Activated naive CD4-positive, alpha-beta T cell treated with anti-CD3 and anti-CD28 coated beads, Interleukin-2, amount 50 U/mL, for 24 hours (primary cell): ENCODE measurements at regions not wholly inside any gene's neighbourhood (a gene's known extent, or its start where the extent isn't known, plus 50 kb on each side); places are given as distances from the start of the nearest gene placed in this dataset.

Experiments
- H3K27ac Mint-ChIP-seq: one replicate; pipeline ENCODE4 v1.8.0; 2021; ENCODE audit warnings: mild to moderate bottlenecking, mixed read lengths
- H3K27me3 Mint-ChIP-seq: one replicate; pipeline ENCODE4 v1.8.0; 2021; ENCODE audit warnings: mixed read lengths
- H3K36me3 Mint-ChIP-seq: one replicate; pipeline ENCODE4 v1.8.0; 2021; ENCODE audit warnings: mixed read lengths
- H3K4me1 Mint-ChIP-seq: one replicate; pipeline ENCODE4 v1.8.0; 2021; ENCODE audit warnings: mixed read lengths
- H3K4me3 Mint-ChIP-seq: one replicate; pipeline ENCODE4 v1.8.0; 2021; ENCODE audit warnings: mild to moderate bottlenecking, mixed read lengths
- H3K9me3 Mint-ChIP-seq: one replicate; pipeline ENCODE4 v1.8.0; 2021; ENCODE audit warnings: mixed read lengths

DNA sequence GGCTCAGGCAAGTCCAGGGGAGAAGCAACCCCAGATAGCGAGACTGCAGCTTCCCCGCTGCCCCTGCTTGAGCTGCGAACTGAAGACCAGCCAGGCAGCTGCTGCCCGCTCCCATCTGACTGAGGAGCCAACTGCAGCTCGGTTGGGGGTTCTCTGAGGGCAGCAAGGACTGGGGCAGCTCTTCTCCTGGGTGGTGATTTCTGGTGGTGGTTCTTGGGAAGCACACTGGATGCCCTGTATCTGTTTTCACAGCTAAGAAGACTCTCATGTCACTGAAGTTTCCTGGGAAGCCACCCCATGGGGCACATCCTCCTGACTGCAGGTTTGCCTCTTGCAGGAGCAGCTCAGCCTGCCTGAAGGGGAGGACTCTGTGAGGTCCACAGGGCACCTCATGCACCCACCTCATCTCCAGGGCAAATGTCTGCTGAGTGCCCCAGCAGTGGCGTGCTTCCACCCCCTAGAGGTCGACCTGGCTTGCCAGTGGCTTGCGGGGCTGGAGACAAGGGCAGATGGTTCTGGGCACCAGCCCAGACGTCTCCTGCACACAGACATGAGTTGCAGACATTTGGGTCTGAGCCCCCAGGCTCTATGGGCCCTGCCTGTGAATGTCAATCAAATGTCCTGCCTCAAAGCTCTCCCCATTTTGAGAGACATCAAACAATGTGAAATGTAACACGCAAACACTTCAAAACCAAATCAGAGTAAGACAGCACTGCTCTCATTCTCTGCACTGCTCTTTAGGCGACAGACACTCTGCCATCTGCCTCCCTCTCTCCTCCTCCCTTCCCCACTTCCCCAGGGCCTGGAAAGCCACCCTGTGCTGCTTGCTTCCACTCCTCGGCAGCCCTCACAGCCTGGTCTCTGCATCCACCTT, 800.9 kb downstream of the BRD1 start:
- H3K27ac Mint-ChIP-seq: no peak overlapping the region
- no peaks in the 10 kb centered on the region for H3K4me1 Mint-ChIP-seq
- H3K36me3 Mint-ChIP-seq: no peaks in the 10 kb centered on the region
- no peak overlapping the region for H3K4me3 Mint-ChIP-seq
- no peaks in the 10 kb centered on the region for H3K9me3 Mint-ChIP-seq
- H3K27me3 Mint-ChIP-seq: peaks cover 3% of the 10 kb centered on the region

DNA sequence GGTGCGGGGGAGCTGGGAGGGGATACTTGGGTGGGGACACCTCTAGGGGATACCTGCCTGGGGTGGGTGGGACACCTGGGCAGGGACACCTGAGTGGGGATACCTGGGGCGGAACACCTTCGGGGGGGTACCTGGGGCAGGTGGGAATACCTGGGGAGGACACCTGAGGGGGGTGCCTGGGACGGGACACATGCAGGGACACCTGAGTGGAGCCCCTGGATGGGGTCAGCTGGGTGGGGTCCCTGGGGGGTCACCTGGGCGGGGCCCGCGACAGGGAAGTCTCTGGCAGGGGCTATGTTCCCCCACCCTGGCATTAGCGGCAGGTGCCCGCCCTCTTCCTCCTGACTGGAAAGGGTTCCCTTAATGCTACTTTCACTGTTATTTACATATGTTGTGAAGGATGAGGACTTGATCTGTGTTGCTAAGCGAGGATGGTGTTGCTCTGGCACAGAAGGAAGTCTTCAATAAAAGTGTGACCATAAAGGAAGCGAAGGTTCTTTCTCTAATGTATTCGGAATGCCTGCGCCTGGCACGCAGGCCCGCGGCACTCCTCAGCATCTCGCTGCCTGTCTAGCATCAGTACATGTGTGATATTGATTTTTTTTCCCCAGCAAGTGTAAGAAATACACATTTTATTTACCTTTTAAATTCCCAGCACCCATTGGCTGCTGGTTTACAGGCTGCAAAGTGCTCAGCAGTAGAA, 801.7 kb downstream of the BRD1 start:
- Mint-ChIP-seq H3K36me3 (no peaks in the 10 kb centered on the region), H3K4me1 (no peaks in the 10 kb centered on the region), H3K4me3 (no peak overlapping the region), H3K27me3 (peaks cover 1% of the 10 kb centered on the region), H3K27ac (no peak overlapping the region), H3K9me3 (no peaks in the 10 kb centered on the region)

DNA sequence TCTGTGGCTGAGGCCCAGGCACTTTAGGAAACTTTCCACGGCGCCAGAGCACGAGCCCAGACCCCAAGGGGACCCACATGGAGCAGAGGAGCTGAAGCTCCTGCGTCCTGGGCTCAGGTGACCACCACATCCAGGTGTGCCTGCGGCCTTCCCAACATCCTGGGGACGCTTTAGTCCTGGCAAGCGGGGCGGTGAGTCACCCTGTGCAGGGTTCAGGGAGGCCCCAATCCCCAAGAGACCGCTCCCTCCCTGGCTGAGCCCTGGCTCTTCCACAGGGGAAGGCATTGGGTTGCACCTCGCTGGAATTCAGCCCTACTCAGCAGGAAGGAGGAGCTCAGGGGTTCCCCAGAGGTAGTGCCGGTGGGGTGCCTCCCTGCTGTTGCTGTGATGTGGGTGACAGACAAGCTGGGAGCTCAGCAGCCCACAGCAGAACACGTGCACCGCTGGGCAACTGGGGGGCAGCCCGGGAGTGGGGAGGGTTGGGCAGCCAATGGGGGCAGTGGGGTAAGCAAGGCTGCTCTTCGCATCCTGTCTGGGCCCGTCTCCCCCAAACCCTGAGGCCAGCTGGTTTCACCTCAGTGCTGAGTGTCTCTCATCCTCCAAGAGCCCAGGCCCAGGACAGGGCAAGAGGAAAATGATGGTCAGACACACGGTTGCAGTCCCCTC, 802.8 kb downstream of the BRD1 start:
- no peak overlapping the region for H3K27ac Mint-ChIP-seq
- H3K4me1 Mint-ChIP-seq: no peaks in the 10 kb centered on the region
- H3K9me3 Mint-ChIP-seq: no peaks in the 10 kb centered on the region
- H3K4me3 Mint-ChIP-seq: no peak overlapping the region
- peaks cover 1% of the 10 kb centered on the region for H3K27me3 Mint-ChIP-seq
- no peaks in the 10 kb centered on the region for H3K36me3 Mint-ChIP-seq

DNA sequence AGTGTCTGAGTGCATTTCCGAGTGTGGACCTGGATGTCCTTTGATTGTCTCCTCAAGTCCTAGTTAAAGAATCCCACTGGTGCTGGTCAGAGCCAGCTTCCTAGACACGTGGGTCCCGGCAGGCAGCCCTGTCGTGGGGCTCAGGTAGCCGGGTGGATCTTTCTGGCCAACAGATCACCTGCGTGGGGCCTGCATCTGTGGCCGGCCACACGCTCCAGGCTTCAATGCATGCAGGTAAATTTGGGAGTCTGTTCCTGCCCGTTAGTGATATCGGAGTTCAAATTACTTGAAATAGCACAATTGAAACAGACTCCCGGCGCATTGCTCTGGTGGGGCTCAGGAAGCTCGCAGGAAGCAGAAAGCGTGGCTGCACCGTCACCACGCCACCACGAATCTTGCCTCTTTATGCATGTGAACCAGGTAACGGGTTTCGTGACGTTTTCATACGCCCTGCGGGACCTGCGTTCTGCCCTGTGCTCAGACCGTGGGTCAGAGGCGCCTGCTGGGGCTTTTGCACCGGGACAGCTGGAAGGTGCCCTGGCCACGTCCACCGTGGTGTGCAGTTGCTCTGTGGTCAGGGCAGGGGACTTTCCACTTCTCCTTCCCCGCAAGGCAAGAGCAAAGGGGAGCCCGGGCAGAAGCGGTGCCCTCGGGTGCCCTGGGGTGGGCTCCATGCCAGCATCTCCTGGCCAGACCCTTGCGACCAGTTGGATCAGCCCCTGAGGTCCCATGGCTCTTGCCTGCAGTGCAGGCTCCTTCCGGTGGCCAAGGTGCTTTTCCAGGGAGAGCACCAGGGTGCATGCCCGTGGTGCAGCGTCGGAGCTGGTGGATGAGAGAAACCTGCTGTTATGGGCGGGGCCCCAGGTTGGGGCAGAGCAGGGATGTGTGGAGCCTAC, 803.5 kb downstream of the BRD1 start:
- Mint-ChIP-seq H3K4me3 (no peak overlapping the region), H3K27me3 (peaks cover 1% of the 10 kb centered on the region), H3K4me1 (no peaks in the 10 kb centered on the region), H3K36me3 (no peaks in the 10 kb centered on the region), H3K9me3 (no peaks in the 10 kb centered on the region), H3K27ac (no peak overlapping the region)

DNA sequence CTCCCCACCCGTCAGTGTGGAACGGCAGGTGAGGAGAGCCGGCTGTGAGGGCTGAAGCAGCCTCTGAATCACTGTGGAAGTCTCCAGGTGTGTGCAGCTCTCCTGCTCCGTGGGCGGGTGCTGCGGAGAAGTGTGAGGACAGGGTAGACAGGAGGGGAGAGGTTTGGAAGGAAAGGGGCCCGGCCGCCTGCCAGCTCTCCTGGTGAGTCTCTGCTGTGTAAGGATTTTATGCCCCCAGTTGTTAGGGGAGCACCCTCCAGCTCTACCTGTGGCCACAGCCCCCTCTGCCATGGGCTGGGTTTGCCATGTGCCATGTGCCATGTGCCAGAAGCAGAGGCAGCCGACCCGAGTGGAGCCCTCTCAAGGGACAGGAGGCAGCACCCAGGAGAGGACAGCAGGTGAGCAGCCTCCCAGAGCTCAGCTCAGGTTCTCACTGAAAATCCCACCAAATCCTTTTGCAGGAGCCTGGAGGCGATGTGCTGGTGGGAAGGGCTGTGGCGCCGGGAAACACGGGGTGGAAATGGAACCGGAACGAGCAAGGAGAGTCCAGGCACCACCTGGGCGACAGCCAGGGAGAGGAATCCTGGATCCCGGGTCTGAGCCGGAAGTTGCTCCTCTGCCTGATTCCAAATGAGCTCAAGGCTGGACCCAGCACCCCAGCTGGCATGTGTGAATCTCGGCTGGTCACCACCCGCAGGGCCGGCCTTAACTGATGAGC, 804.4 kb downstream of the BRD1 start:
- Mint-ChIP-seq H3K27ac (no peak overlapping the region), H3K4me3 (no peak overlapping the region), H3K9me3 (no peaks in the 10 kb centered on the region), H3K4me1 (no peaks in the 10 kb centered on the region), H3K27me3 (peaks cover 1% of the 10 kb centered on the region), H3K36me3 (no peaks in the 10 kb centered on the region)

- no peaks in the 10 kb centered on the region for H3K9me3 Mint-ChIP-seq
- H3K4me1 Mint-ChIP-seq: no peaks in the 10 kb centered on the region
- H3K36me3 Mint-ChIP-seq: no peaks in the 10 kb centered on the region
- H3K27ac Mint-ChIP-seq: no peak overlapping the region
- H3K27me3 Mint-ChIP-seq: peaks cover 1% of the 10 kb centered on the region
- no peak overlapping the region for H3K4me3 Mint-ChIP-seq
Measured at GRCh38 chr22:49022816-49023160, 804.9 kb downstream of the BRD1 start.

GRCh38 chr22:49021926-49022815, 805.5 kb downstream of the BRD1 start:
- Mint-ChIP-seq H3K4me1 (no peaks in the 10 kb centered on the region), H3K9me3 (no peaks in the 10 kb centered on the region), H3K27ac (no peak overlapping the region), H3K36me3 (no peaks in the 10 kb centered on the region), H3K27me3 (peaks cover 1% of the 10 kb centered on the region), H3K4me3 (no peak overlapping the region)

DNA sequence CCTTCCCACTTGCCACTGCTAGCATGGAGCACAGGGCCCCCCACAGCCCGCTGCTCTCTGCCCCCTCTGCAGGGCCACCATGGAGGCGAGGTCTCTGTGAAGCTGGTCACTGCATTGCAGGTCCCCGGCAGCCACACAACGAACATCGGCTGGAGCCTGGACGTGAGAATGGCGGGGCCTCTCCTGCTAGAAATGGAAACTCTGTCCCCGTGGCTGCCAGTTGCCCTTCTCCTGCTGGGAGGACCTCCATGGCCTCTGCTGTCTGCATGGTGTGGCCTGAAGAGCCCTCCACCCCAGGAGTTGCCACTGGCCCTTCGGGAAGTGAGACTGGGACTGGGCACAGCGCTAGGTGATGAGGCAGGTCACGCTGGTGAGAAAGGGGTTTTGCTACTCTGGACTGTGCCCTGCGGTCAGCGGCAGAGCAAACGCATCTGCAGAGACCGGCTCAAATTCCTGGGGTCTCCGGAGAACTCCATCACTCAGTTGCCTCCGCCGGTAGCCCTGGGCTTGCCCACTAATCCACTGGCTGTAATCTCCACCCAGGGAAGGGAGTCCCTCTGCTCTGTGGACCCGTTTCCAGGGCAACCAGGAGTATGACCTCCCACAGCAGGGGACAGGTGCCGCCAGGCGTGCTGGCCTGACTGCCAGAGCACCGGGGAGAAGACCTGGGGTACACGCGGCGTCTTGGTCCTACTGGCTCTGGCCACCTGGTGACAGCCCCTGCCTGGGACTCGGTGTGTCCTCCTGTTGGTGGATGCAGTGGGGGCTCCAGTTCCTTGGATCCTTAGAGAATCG, 806.3 kb downstream of the BRD1 start:
- H3K27ac Mint-ChIP-seq: no peak overlapping the region
- H3K4me3 Mint-ChIP-seq: no peak overlapping the region
- H3K4me1 Mint-ChIP-seq: no peaks in the 10 kb centered on the region
- H3K36me3 Mint-ChIP-seq: no peaks in the 10 kb centered on the region
- H3K9me3 Mint-ChIP-seq: no peaks in the 10 kb centered on the region
- H3K27me3 Mint-ChIP-seq: peaks cover 1% of the 10 kb centered on the region

GRCh38 chr22:49019737-49020713, 807.6 kb downstream of the BRD1 start:
- Mint-ChIP-seq H3K27ac (no peak overlapping the region), H3K4me1 (no peaks in the 10 kb centered on the region), H3K27me3 (no peaks in the 10 kb centered on the region), H3K9me3 (no peaks in the 10 kb centered on the region), H3K4me3 (no peak overlapping the region), H3K36me3 (no peaks in the 10 kb centered on the region)

GRCh38 chr22:49018601-49019000, 809.1 kb downstream of the BRD1 start:
- H3K27me3 Mint-ChIP-seq: no peaks in the 10 kb centered on the region
- H3K27ac Mint-ChIP-seq: no peak overlapping the region
- H3K36me3 Mint-ChIP-seq: no peaks in the 10 kb centered on the region
- no peaks in the 10 kb centered on the region for H3K9me3 Mint-ChIP-seq
- H3K4me1 Mint-ChIP-seq: no peaks in the 10 kb centered on the region
- H3K4me3 Mint-ChIP-seq: no peak overlapping the region

GRCh38 chr22:49017482-49018329, 810.0 kb downstream of the BRD1 start:
- Mint-ChIP-seq H3K9me3 (no peaks in the 10 kb centered on the region), H3K27me3 (no peaks in the 10 kb centered on the region), H3K36me3 (no peaks in the 10 kb centered on the region), H3K27ac (no peak overlapping the region), H3K4me3 (no peak overlapping the region), H3K4me1 (no peaks in the 10 kb centered on the region)

DNA sequence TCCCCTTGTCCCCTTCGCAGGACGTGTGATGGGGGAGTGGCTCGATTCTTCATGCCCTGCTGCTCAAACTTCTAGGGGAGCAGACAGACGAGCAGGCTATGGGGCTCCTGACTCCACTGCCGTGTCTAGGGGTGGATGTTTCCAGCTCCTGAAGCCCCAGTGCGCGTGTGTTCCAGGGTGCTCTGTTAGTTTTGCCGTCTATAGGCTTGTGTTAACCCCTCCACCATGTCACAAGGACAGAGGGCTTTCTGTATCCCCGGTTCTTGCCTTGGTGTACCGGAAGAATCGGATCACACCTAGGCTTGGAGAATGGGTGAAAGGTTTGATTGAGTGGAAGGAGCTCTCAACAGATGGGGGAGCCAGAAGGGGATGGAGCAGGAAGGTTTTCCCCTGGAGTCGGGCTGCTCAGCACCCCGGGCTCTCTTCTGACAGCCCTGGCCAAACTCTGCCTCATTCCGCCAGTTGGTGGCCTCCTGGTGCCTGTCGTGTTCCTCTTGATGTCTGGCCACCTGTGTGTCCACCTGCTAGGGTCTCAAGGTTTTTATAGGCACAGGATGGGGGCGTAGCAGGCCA, 810.7 kb downstream of the BRD1 start:
- no peaks in the 10 kb centered on the region for H3K4me1 Mint-ChIP-seq
- no peaks in the 10 kb centered on the region for H3K9me3 Mint-ChIP-seq
- H3K27ac Mint-ChIP-seq: no peak overlapping the region
- H3K36me3 Mint-ChIP-seq: no peaks in the 10 kb centered on the region
- H3K4me3 Mint-ChIP-seq: no peak overlapping the region
- no peaks in the 10 kb centered on the region for H3K27me3 Mint-ChIP-seq
